C4-2B (cell line): ENCODE measurements at regions not wholly inside any gene's neighbourhood (a gene's known extent, or its start where the extent isn't known, plus 50 kb on each side); places are given as distances from the start of the nearest gene placed in this dataset.

ENCODE experiments used
- H3K27ac ChIP-seq: fragments of 450-650 bp; 2 replicates; pipeline ENCODE4 v1.5.1; 2017
- CTCF ChIP-seq: fragments of 450-650 bp; conservative IDR thresholded peaks from 2 replicates; pipeline ENCODE4 v1.5.1; 2017; ENCODE audit warnings: mild to moderate bottlenecking
- ZFX ChIP-seq: fragments of 450-650 bp; IDR thresholded peaks from 2 replicates; pipeline ENCODE4 v1.6.1; 2017

GRCh38 chr6:10019851-10020250 is 395.0 kb downstream of the TFAP2A start:
- TF ChIP-seq CTCF (no peak), ZFX (no peak)
- no peak overlapping the region for H3K27ac ChIP-seq

GRCh38 chr6:10014557-10014956 is 400.3 kb downstream of the TFAP2A start:
- no peak for TF ChIP-seq ZFX
- TF ChIP-seq CTCF, result no peak
- H3K27ac ChIP-seq, result no peak overlapping the region

- no peak overlapping the region for H3K27ac ChIP-seq
- TF ChIP-seq ZFX (no peak), CTCF (no peak)
Observed at GRCh38 chr6:10000551-10000950, 414.3 kb downstream of the TFAP2A start.

GRCh38 chr6:9999796-10000195 is 415.1 kb downstream of the TFAP2A start:
- no peak overlapping the region for H3K27ac ChIP-seq
- no peak for TF ChIP-seq CTCF
- TF ChIP-seq ZFX, result no peak

- no peak for TF ChIP-seq ZFX
- TF ChIP-seq CTCF, result no peak
- H3K27ac ChIP-seq, result no peak overlapping the region
Observed at GRCh38 chr6:9986273-9986672, 428.6 kb downstream of the TFAP2A start.

GRCh38 chr6:9985481-9985880 is 429.4 kb downstream of the TFAP2A start:
- TF ChIP-seq ZFX (no peak), CTCF (no peak)
- H3K27ac ChIP-seq, result no peak overlapping the region

GRCh38 chr6:9984607-9985006 is 430.3 kb downstream of the TFAP2A start:
- no peak overlapping the region for H3K27ac ChIP-seq
- TF ChIP-seq ZFX, result no peak
- no peak for TF ChIP-seq CTCF
